WTC11 (cell line): ENCODE measurements at regions not wholly inside any gene's neighbourhood (a gene's known extent, or its start where the extent isn't known, plus 50 kb on each side); places are given as distances from the start of the nearest gene placed in this dataset.

Source experiments
- ATAC-seq: fragments of 200-7000 bp; cut with Tn5 transposase; 2 replicates; pipeline ENCODE4 v1.10.0; 2021; ENCODE audit warnings: mild to moderate bottlenecking, moderate library complexity
- CTCF ChIA-PET: fragments of 300-600 bp; sonication (Branson Sonifier 250); formaldehyde crosslinking; loops from one replicate; lab custom pipeline; 2021; ENCODE audit warnings: antibody characterized with exemption; lab: Charles Lee
- POLR2A ChIA-PET: fragments of 350-600 bp; sonication (Branson Sonifier 250); formaldehyde crosslinking; loops from one replicate; lab custom pipeline; 2021; ENCODE audit warnings: antibody characterized with exemption; lab: Charles Lee
- DNase-seq: peaks from one replicate; pipeline ENCODE4 v3.0.0; 2021; ENCODE audit warnings: low spot score
- H3K27ac Mint-ChIP-seq: 2 replicates; pipeline ENCODE4 v1.8.0; 2021; ENCODE audit warnings: mixed read lengths
- H3K27me3 Mint-ChIP-seq: 2 replicates; pipeline ENCODE4 v1.8.0; 2021; ENCODE audit warnings: low read depth, mild to moderate bottlenecking, moderate library complexity, mixed read lengths
- H3K36me3 Mint-ChIP-seq: 2 replicates; pipeline ENCODE4 v1.8.0; 2021; ENCODE audit warnings: mixed read lengths
- H3K4me1 Mint-ChIP-seq: 2 replicates; pipeline ENCODE4 v1.8.0; 2022; ENCODE audit warnings: mixed read lengths
- H3K4me3 Mint-ChIP-seq: 2 replicates; pipeline ENCODE4 v1.8.0; 2021; ENCODE audit warnings: mild to moderate bottlenecking, moderate library complexity, mixed read lengths
- H3K9me3 Mint-ChIP-seq: 2 replicates; pipeline ENCODE4 v1.8.0; 2021; ENCODE audit warnings: mixed read lengths
- CTCF ChIP-seq: fragments of 200-600 bp; IDR thresholded peaks from 2 replicates; pipeline ENCODE4 v1.8.0; 2022; ENCODE audit warnings: antibody characterized with exemption
- ERG ChIP-seq: fragments of 250-450 bp; sonication (Bioruptor Pico); IDR thresholded peaks from 2 replicates; pipeline ENCODE4 v1.8.0; 2021; ENCODE audit warnings: mild to moderate bottlenecking
- GRHL2 ChIP-seq: fragments of 250-450 bp; sonication (Bioruptor Pico); IDR thresholded peaks from 2 replicates; pipeline ENCODE4 v1.8.0; 2022; ENCODE audit warnings: mild to moderate bottlenecking, moderate library complexity; ENCODE audit not compliant: insufficient replicate concordance, severe bottlenecking
- KAT7 ChIP-seq: sonication (generic); formaldehyde crosslinking; IDR thresholded peaks from 2 replicates; pipeline ENCODE4 v1.8.1; 2023; ENCODE audit warnings: missing genetic modification reagents, mild to moderate bottlenecking, borderline replicate concordance
- MXD4 ChIP-seq: fragments of 250-450 bp; sonication (Bioruptor Pico); IDR thresholded peaks from 2 replicates; pipeline ENCODE4 v1.8.0; 2021; ENCODE audit warnings: mild to moderate bottlenecking, moderate library complexity, borderline replicate concordance
- RORB ChIP-seq: fragments of 250-450 bp; sonication (Bioruptor Pico); IDR thresholded peaks from 2 replicates; pipeline ENCODE4 v1.9.0; 2021; ENCODE audit warnings: mild to moderate bottlenecking
- SP1 ChIP-seq: sonication (generic); formaldehyde crosslinking; conservative IDR thresholded peaks from 2 replicates; pipeline ENCODE4 v1.8.1; 2022; ENCODE audit warnings: missing genetic modification reagents
- STAT6 ChIP-seq: sonication (generic); formaldehyde crosslinking; conservative IDR thresholded peaks from 2 replicates; pipeline ENCODE4 v1.8.1; 2023; ENCODE audit warnings: mild to moderate bottlenecking, low read depth, missing genetic modification reagents, moderate library complexity
- ZNF232 ChIP-seq: sonication (generic); formaldehyde crosslinking; IDR thresholded peaks from 2 replicates; pipeline ENCODE4 v1.8.0; 2022; ENCODE audit warnings: mild to moderate bottlenecking, missing genetic modification reagents
- ZNF263 ChIP-seq: sonication (generic); formaldehyde crosslinking; IDR thresholded peaks from 2 replicates; pipeline ENCODE4 v1.8.1; 2022; ENCODE audit warnings: low read depth, mild to moderate bottlenecking, moderate library complexity, missing genetic modification reagents
- ZNF281 ChIP-seq: sonication (generic); formaldehyde crosslinking; IDR thresholded peaks from 2 replicates; pipeline ENCODE4 v1.8.0; 2023; ENCODE audit warnings: mild to moderate bottlenecking, missing genetic modification reagents
- ZNF317 ChIP-seq: sonication (generic); formaldehyde crosslinking; IDR thresholded peaks from 2 replicates; pipeline ENCODE4 v1.8.1; 2023; ENCODE audit warnings: low read depth, mild to moderate bottlenecking, moderate library complexity, missing genetic modification reagents, borderline replicate concordance
- ZNF396 ChIP-seq: fragments of 250-450 bp; sonication (Bioruptor Pico); IDR thresholded peaks from 2 replicates; pipeline ENCODE4 v1.8.0; 2021; ENCODE audit warnings: mild to moderate bottlenecking, moderate library complexity, borderline replicate concordance
- ZNF671 ChIP-seq: fragments of 250-450 bp; sonication (Bioruptor Pico); IDR thresholded peaks from 2 replicates; pipeline ENCODE4 v1.8.0; 2021; ENCODE audit warnings: mild to moderate bottlenecking
- TF ChIP-seq, protein P1 (sequence below): sonication (generic); formaldehyde crosslinking; IDR thresholded peaks from 2 replicates; pipeline ENCODE4 v1.8.1; 2023; ENCODE audit warnings: mild to moderate bottlenecking, moderate library complexity, missing genetic modification reagents
- TF ChIP-seq, protein P2 (sequence below): fragments of 250-450 bp; sonication (Bioruptor Pico); IDR thresholded peaks from 2 replicates; pipeline ENCODE4 v1.9.0; 2021; ENCODE audit warnings: mild to moderate bottlenecking, borderline replicate concordance

- Mint-ChIP-seq H3K9me3 (peaks cover 26% of the 10 kb centered on the region), H3K27me3 (peaks cover 2% of the 10 kb centered on the region; the same call in 1 of the 2 replicates), H3K4me3 (no peak overlapping the region), H3K36me3 (peaks cover 8% of the 10 kb centered on the region), H3K4me1 (no peaks in the 10 kb centered on the region), H3K27ac (no peak overlapping the region)
- DNase-seq (peak; percentile 42), ATAC-seq (no peak)
- ChIA-PET CTCF (interaction anchor here (0.6 to 2.7 kb wide), 7 partner anchors 49 to 603 kb away, joined by 3 to 16 read pairs (median 3); no protein-coding TSS in a partner anchor), POLR2A (no interaction called here)
- TF ChIP-seq ZNF317 (no peak), CTCF (peak; percentile 79), ZNF671 (CRISPR knock-in tag) (no peak), ERG (no peak)
Measured at GRCh38 chr7:32347244-32347828, 142.8 kb downstream of the LSM5 start.

GRCh38 chr7:32346253-32346652, 143.9 kb downstream of the LSM5 start:
- TF ChIP-seq KAT7, result no peak
- no peak for TF ChIP-seq ZNF396
- TF ChIP-seq, protein P1, sequence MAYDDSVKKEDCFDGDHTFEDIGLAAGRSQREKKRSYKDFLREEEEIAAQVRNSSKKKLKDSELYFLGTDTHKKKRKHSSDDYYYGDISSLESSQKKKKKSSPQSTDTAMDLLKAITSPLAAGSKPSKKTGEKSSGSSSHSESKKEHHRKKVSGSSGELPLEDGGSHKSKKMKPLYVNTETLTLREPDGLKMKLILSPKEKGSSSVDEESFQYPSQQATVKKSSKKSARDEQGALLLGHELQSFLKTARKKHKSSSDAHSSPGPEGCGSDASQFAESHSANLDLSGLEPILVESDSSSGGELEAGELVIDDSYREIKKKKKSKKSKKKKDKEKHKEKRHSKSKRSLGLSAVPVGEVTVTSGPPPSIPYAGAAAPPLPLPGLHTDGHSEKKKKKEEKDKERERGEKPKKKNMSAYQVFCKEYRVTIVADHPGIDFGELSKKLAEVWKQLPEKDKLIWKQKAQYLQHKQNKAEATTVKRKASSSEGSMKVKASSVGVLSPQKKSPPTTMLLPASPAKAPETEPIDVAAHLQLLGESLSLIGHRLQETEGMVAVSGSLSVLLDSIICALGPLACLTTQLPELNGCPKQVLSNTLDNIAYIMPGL (CRISPR knock-in tag), result no peak
- TF ChIP-seq MXD4 (CRISPR knock-in tag), result no peak
- TF ChIP-seq RORB (CRISPR knock-in tag), result no peak
- no peak for TF ChIP-seq ZNF263 (CRISPR knock-in tag)
- TF ChIP-seq, protein P2, sequence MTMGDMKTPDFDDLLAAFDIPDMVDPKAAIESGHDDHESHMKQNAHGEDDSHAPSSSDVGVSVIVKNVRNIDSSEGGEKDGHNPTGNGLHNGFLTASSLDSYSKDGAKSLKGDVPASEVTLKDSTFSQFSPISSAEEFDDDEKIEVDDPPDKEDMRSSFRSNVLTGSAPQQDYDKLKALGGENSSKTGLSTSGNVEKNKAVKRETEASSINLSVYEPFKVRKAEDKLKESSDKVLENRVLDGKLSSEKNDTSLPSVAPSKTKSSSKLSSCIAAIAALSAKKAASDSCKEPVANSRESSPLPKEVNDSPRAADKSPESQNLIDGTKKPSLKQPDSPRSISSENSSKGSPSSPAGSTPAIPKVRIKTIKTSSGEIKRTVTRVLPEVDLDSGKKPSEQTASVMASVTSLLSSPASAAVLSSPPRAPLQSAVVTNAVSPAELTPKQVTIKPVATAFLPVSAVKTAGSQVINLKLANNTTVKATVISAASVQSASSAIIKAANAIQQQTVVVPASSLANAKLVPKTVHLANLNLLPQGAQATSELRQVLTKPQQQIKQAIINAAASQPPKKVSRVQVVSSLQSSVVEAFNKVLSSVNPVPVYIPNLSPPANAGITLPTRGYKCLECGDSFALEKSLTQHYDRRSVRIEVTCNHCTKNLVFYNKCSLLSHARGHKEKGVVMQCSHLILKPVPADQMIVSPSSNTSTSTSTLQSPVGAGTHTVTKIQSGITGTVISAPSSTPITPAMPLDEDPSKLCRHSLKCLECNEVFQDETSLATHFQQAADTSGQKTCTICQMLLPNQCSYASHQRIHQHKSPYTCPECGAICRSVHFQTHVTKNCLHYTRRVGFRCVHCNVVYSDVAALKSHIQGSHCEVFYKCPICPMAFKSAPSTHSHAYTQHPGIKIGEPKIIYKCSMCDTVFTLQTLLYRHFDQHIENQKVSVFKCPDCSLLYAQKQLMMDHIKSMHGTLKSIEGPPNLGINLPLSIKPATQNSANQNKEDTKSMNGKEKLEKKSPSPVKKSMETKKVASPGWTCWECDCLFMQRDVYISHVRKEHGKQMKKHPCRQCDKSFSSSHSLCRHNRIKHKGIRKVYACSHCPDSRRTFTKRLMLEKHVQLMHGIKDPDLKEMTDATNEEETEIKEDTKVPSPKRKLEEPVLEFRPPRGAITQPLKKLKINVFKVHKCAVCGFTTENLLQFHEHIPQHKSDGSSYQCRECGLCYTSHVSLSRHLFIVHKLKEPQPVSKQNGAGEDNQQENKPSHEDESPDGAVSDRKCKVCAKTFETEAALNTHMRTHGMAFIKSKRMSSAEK, result no peak
- TF ChIP-seq ZNF281 (CRISPR knock-in tag), result no peak
- no peak for TF ChIP-seq STAT6 (CRISPR knock-in tag)
- no peak for TF ChIP-seq SP1 (CRISPR knock-in tag)
- TF ChIP-seq ZNF232 (CRISPR knock-in tag), result no peak
- TF ChIP-seq GRHL2 (CRISPR knock-in tag), result no peak
- H3K4me1 Mint-ChIP-seq, result no peaks in the 10 kb centered on the region
- peaks cover 2% of the 10 kb centered on the region; the same call in 1 of the 2 replicates for H3K27me3 Mint-ChIP-seq
- no peak overlapping the region for H3K4me3 Mint-ChIP-seq
- peaks cover 8% of the 10 kb centered on the region for H3K36me3 Mint-ChIP-seq
- ChIA-PET POLR2A (no interaction called here), CTCF (no interaction called here)
- no peak overlapping the region for H3K27ac Mint-ChIP-seq
- ATAC-seq (no peak), DNase-seq (no peak)
- H3K9me3 Mint-ChIP-seq, result peaks cover 26% of the 10 kb centered on the region
